ENCODE measurements at regions not wholly inside any gene's neighbourhood (a gene's known extent, or its start where the extent isn't known, plus 50 kb on each side); places are given as distances from the start of the nearest gene placed in this dataset.
A peak's percentile ranks its signal among the peaks of the same experiment; 100 is the strongest.

GRCh38 chr15:62431008-62431797 lies 266.1 kb upstream of the C2CD4B start:
- peaks cover 8% of the 10 kb centered on the region for H3K4me1 ChIP-seq (ENCODE audit: control insufficient read depth, insufficient read depth, low read length)
- no peak overlapping the region for H3K27ac ChIP-seq (ENCODE audit: low read length)
- H3K9me3 ChIP-seq (ENCODE audit: control insufficient read depth, low read length) = no peaks in the 10 kb centered on the region
- ATAC-seq (no peak), DNase-seq (no peak)
- no peaks in the 10 kb centered on the region for H3K27me3 ChIP-seq (ENCODE audit: control insufficient read depth, insufficient read depth)
- 87% methylated on average over 6 of the region's 6 CpGs for WGBS
- H3K4me3 ChIP-seq (ENCODE audit: low read length) = no peak overlapping the region
- intact Hi-C loops (cut with DNase I) = no loop called here

GRCh38 chr15:62431817-62432216 lies 266.7 kb upstream of the C2CD4B start:
- Histone ChIP-seq H3K4me3 (ENCODE audit: low read length) (no peak overlapping the region), H3K9me3 (ENCODE audit: control insufficient read depth, low read length) (no peaks in the 10 kb centered on the region), H3K27ac (ENCODE audit: low read length) (no peak overlapping the region), H3K4me1 (ENCODE audit: control insufficient read depth, insufficient read depth, low read length) (peaks cover 4% of the 10 kb centered on the region), H3K27me3 (ENCODE audit: control insufficient read depth, insufficient read depth) (no peaks in the 10 kb centered on the region)
- ATAC-seq = no peak
- intact Hi-C loops (cut with DNase I) = no loop called here
- 81% methylated on average over 5 of the region's 5 CpGs for WGBS
- DNase-seq = no peak

GRCh38 chr15:62432702-62433398 lies 267.8 kb upstream of the C2CD4B start:
- Histone ChIP-seq H3K4me1 (ENCODE audit: control insufficient read depth, insufficient read depth, low read length) (peaks cover 1% of the 10 kb centered on the region), H3K9me3 (ENCODE audit: control insufficient read depth, low read length) (no peaks in the 10 kb centered on the region), H3K27ac (ENCODE audit: low read length) (peak overlapping the region; percentile 70), H3K4me3 (ENCODE audit: low read length) (no peak overlapping the region), H3K27me3 (ENCODE audit: control insufficient read depth, insufficient read depth) (no peaks in the 10 kb centered on the region)
- 50% methylated on average over 5 of the region's 5 CpGs for WGBS
- intact Hi-C loops (cut with DNase I) = no loop called here
- DNase-seq = no peak
- peak; percentile 82 to 83 for ATAC-seq

GRCh38 chr15:62436235-62436634 lies 271.1 kb upstream of the C2CD4B start:
- peaks cover 13% of the 10 kb centered on the region for H3K4me1 ChIP-seq (ENCODE audit: control insufficient read depth, insufficient read depth, low read length)
- DNase-seq = no peak
- no peaks in the 10 kb centered on the region for H3K27me3 ChIP-seq (ENCODE audit: control insufficient read depth, insufficient read depth)
- H3K4me3 ChIP-seq (ENCODE audit: low read length) = no peak overlapping the region
- H3K27ac ChIP-seq (ENCODE audit: low read length) = no peak overlapping the region
- H3K9me3 ChIP-seq (ENCODE audit: control insufficient read depth, low read length) = no peaks in the 10 kb centered on the region
- no peak for ATAC-seq
- intact Hi-C loops (cut with DNase I) = no loop called here
- WGBS = 88% methylated on average over 4 of the region's 4 CpGs

- Histone ChIP-seq H3K4me3 (ENCODE audit: low read length) (no peak overlapping the region), H3K27ac (ENCODE audit: low read length) (no peak overlapping the region), H3K9me3 (ENCODE audit: control insufficient read depth, low read length) (no peaks in the 10 kb centered on the region), H3K4me1 (ENCODE audit: control insufficient read depth, insufficient read depth, low read length) (peaks cover 13% of the 10 kb centered on the region), H3K27me3 (ENCODE audit: control insufficient read depth, insufficient read depth) (no peaks in the 10 kb centered on the region)
- no peak for ATAC-seq
- intact Hi-C loops (cut with DNase I) = no loop called here
- 88% methylated on average over 2 of the region's 2 CpGs for WGBS
- DNase-seq = no peak
Measured at GRCh38 chr15:62437753-62438152, 272.7 kb upstream of the C2CD4B start.

- no peak overlapping the region for H3K4me3 ChIP-seq (ENCODE audit: low read length)
- H3K27ac ChIP-seq (ENCODE audit: low read length) = peak overlapping the region; percentile 73
- no peaks in the 10 kb centered on the region for H3K27me3 ChIP-seq (ENCODE audit: control insufficient read depth, insufficient read depth)
- DNase-seq (no peak), ATAC-seq (peak; percentile 67 to 76)
- H3K9me3 ChIP-seq (ENCODE audit: control insufficient read depth, low read length) = no peaks in the 10 kb centered on the region
- H3K4me1 ChIP-seq (ENCODE audit: control insufficient read depth, insufficient read depth, low read length) = peaks cover 15% of the 10 kb centered on the region
- 68% methylated on average over 5 of the region's 5 CpGs for WGBS
- intact Hi-C loops (cut with DNase I) = no loop called here
Measured at GRCh38 chr15:62439543-62440016, 274.5 kb upstream of the C2CD4B start.

GRCh38 chr15:62440362-62441105 lies 275.4 kb upstream of the C2CD4B start:
- ATAC-seq (peak; percentile 14 to 30), DNase-seq (no peak)
- H3K27me3 ChIP-seq (ENCODE audit: control insufficient read depth, insufficient read depth) = no peaks in the 10 kb centered on the region
- H3K4me3 ChIP-seq (ENCODE audit: low read length) = no peak overlapping the region
- H3K27ac ChIP-seq (ENCODE audit: low read length) = peak overlapping the region; percentile 5
- H3K9me3 ChIP-seq (ENCODE audit: control insufficient read depth, low read length) = no peaks in the 10 kb centered on the region
- intact Hi-C loops (cut with DNase I) = no loop called here
- peaks cover 17% of the 10 kb centered on the region for H3K4me1 ChIP-seq (ENCODE audit: control insufficient read depth, insufficient read depth, low read length)
- 70% methylated on average over 11 of the region's 11 CpGs for WGBS

GRCh38 chr15:62444104-62445022 lies 279.3 kb upstream of the C2CD4B start:
- no peak overlapping the region for H3K4me3 ChIP-seq (ENCODE audit: low read length)
- ATAC-seq (peak; percentile 34 to 72), DNase-seq (peak in 1 of 3 donors; percentile 55)
- no peaks in the 10 kb centered on the region for H3K9me3 ChIP-seq (ENCODE audit: control insufficient read depth, low read length)
- WGBS = 72% methylated on average over 8 of the region's 8 CpGs
- no peak overlapping the region for H3K27ac ChIP-seq (ENCODE audit: low read length)
- intact Hi-C loops (cut with DNase I) = no loop called here
- no peaks in the 10 kb centered on the region for H3K27me3 ChIP-seq (ENCODE audit: control insufficient read depth, insufficient read depth)
- H3K4me1 ChIP-seq (ENCODE audit: control insufficient read depth, insufficient read depth, low read length) = peaks cover 15% of the 10 kb centered on the region

- H3K9me3 ChIP-seq (ENCODE audit: control insufficient read depth, low read length) = no peaks in the 10 kb centered on the region
- no peaks in the 10 kb centered on the region for H3K27me3 ChIP-seq (ENCODE audit: control insufficient read depth, insufficient read depth)
- WGBS = 91% methylated on average over 2 of the region's 2 CpGs
- no peak for DNase-seq
- H3K4me3 ChIP-seq (ENCODE audit: low read length) = no peak overlapping the region
- no peak overlapping the region for H3K27ac ChIP-seq (ENCODE audit: low read length)
- peaks cover 14% of the 10 kb centered on the region for H3K4me1 ChIP-seq (ENCODE audit: control insufficient read depth, insufficient read depth, low read length)
- intact Hi-C loops (cut with DNase I) = no loop called here
- no peak for ATAC-seq
Measured at GRCh38 chr15:62445244-62445643, 280.2 kb upstream of the C2CD4B start.

GRCh38 chr15:62446984-62447383 lies 281.9 kb upstream of the C2CD4B start:
- DNase-seq = no peak
- WGBS = 95% methylated on average over 5 of the region's 5 CpGs
- no peaks in the 10 kb centered on the region for H3K27me3 ChIP-seq (ENCODE audit: control insufficient read depth, insufficient read depth)
- H3K9me3 ChIP-seq (ENCODE audit: control insufficient read depth, low read length) = no peaks in the 10 kb centered on the region
- no peak overlapping the region for H3K27ac ChIP-seq (ENCODE audit: low read length)
- intact Hi-C loops (cut with DNase I) = no loop called here
- H3K4me1 ChIP-seq (ENCODE audit: control insufficient read depth, insufficient read depth, low read length) = peaks cover 12% of the 10 kb centered on the region
- H3K4me3 ChIP-seq (ENCODE audit: low read length) = no peak overlapping the region
- ATAC-seq = no peak
